BE2C (cell line): ENCODE measurements at regions not wholly inside any gene's neighbourhood (a gene's known extent, or its start where the extent isn't known, plus 50 kb on each side); places are given as distances from the start of the nearest gene placed in this dataset.

Experiments
- DNase-seq: peaks from one replicate; pipeline ENCODE4 v3.0.0-alpha.2; 2020
- H3K27me3 ChIP-seq: fragments of 250-450 bp; sonication (Bioruptor Pico); 2 replicates; pipeline ENCODE4 v1.5.1; 2020; ENCODE audit warnings: mild to moderate bottlenecking
- H3K36me3 ChIP-seq: fragments of 250-450 bp; sonication (Bioruptor Pico); 2 replicates; pipeline ENCODE4 v1.5.1; 2020; ENCODE audit warnings: mild to moderate bottlenecking
- H3K4me1 ChIP-seq: fragments of 250-450 bp; sonication (Bioruptor Pico); 2 replicates; pipeline ENCODE4 v1.5.1; 2020
- H3K4me3 ChIP-seq: 2 replicates; pipeline ENCODE4 v1.5.1; 2011; ENCODE audit warnings: low read depth, low read length
- H3K9me3 ChIP-seq: fragments of 250-450 bp; sonication (Bioruptor Pico); 2 replicates; pipeline ENCODE4 v1.5.1; 2020
- CTCF ChIP-seq: IDR thresholded peaks from 2 replicates; pipeline ENCODE4 v1.5.1; 2012; ENCODE audit warnings: mild to moderate bottlenecking, low read depth, low read length

GRCh38 chr11:13076961-13077360 lies 67.8 kb downstream of the RASSF10 start:
- Histone ChIP-seq H3K36me3 (no peaks in the 10 kb centered on the region), H3K4me3 (no peak overlapping the region), H3K27me3 (no peaks in the 10 kb centered on the region), H3K9me3 (no peaks in the 10 kb centered on the region), H3K4me1 (no peaks in the 10 kb centered on the region)
- no peak for TF ChIP-seq CTCF
- DNase-seq: no peak

- Histone ChIP-seq H3K4me3 (no peak overlapping the region), H3K27me3 (no peaks in the 10 kb centered on the region), H3K4me1 (no peaks in the 10 kb centered on the region), H3K36me3 (no peaks in the 10 kb centered on the region), H3K9me3 (no peaks in the 10 kb centered on the region)
- no peak for TF ChIP-seq CTCF
- DNase-seq: no peak
Observed at GRCh38 chr11:13080861-13081260, 71.7 kb downstream of the RASSF10 start.

GRCh38 chr11:13082588-13082987 lies 73.5 kb downstream of the RASSF10 start:
- DNase-seq: no peak
- TF ChIP-seq CTCF: no peak
- Histone ChIP-seq H3K4me3 (no peak overlapping the region), H3K9me3 (no peaks in the 10 kb centered on the region), H3K4me1 (no peaks in the 10 kb centered on the region), H3K27me3 (no peaks in the 10 kb centered on the region), H3K36me3 (no peaks in the 10 kb centered on the region)

DNA sequence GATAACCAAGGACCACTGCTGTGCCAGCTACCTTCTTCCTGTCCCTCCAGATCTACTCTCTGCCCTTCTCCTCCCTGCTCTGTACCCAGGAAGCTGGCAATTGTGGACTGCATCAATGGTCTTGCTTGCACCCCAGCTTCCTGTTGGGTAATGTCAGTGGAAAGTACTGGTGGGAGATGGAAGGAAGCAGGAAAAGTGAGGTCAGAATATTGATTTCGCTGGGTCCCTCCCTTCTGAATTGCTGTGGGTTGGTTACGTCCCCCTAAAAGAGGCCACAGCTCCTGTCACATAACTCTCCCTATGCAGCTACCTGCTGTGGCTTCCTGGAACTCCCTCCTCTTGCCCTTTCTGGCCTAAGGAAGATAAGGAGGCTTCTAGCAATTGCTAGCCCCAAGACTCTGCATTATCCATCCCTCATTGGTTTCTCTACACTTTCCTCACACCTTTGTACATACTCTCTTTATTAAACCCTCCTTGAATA lies 81.2 kb downstream of the RASSF10 start:
- Histone ChIP-seq H3K4me1 (no peaks in the 10 kb centered on the region), H3K27me3 (no peaks in the 10 kb centered on the region), H3K4me3 (no peak overlapping the region), H3K36me3 (no peaks in the 10 kb centered on the region), H3K9me3 (no peaks in the 10 kb centered on the region)
- DNase-seq: no peak
- no peak for TF ChIP-seq CTCF

DNA sequence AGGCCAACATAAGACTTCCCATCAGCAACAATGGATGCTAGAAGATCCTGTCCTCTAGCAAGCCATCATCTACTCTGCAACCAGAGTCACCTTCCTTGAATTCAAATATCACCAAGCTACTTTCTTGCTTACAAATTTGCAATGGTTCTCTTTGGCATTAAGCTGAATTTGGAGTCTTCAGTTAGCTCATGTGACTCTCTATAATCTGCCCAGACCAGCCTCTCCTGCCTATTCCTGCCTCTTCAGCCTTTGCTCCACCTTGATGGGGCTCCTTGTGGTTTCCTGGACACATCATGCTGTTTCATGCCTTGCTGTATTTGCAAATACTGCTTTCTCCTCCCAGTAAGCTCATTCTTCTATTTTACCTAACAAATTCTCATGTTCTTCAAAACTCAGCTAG lies 82.3 kb downstream of the RASSF10 start:
- H3K36me3 ChIP-seq: no peaks in the 10 kb centered on the region
- no peaks in the 10 kb centered on the region for H3K4me1 ChIP-seq
- DNase-seq: no peak
- TF ChIP-seq CTCF: no peak
- no peaks in the 10 kb centered on the region for H3K27me3 ChIP-seq
- H3K9me3 ChIP-seq: no peaks in the 10 kb centered on the region
- H3K4me3 ChIP-seq: no peak overlapping the region

DNA sequence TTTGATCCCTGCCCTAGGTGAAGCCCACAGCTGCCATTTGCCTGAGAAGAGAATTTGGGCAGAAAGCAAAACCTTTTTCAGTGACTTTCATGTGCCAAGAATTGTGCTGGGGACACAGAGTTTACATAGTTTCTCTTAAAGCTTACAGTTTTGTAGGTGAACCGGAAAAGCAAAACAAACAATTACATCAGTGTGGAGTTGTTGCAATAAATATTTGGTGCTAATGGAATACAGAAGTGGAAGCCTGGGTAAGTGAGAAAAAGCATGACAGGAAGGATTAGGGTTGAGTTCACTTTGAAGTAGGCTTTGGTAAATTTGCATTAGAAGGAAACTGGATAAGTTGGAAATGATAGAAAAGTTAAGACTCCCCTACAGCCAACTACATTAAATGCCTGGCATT lies 82.7 kb downstream of the RASSF10 start:
- no peaks in the 10 kb centered on the region for H3K36me3 ChIP-seq
- H3K9me3 ChIP-seq: no peaks in the 10 kb centered on the region
- DNase-seq: no peak
- no peaks in the 10 kb centered on the region for H3K4me1 ChIP-seq
- no peaks in the 10 kb centered on the region for H3K27me3 ChIP-seq
- TF ChIP-seq CTCF: no peak
- H3K4me3 ChIP-seq: no peak overlapping the region
